ENCODE measurements at regions not wholly inside any gene's neighbourhood (a gene's known extent, or its start where the extent isn't known, plus 50 kb on each side); places are given as distances from the start of the nearest gene placed in this dataset.
"Not testable (repeated sequence)": the region's sequence is repeated elsewhere in the genome, so short reads cannot be mapped to it uniquely, and the experiment has no call there.

GRCh38 chr14:25308244-25308643, 258.3 kb upstream of the STXBP6 start:
- Mint-ChIP-seq H3K4me3 (ENCODE audit: unreplicated experiment) (no peak overlapping the region), H3K4me1 (ENCODE audit: low read depth, unreplicated experiment) (no peaks in the 10 kb centered on the region), H3K27ac (ENCODE audit: unreplicated experiment) (no peak overlapping the region), H3K9me3 (ENCODE audit: unreplicated experiment) (no peaks in the 10 kb centered on the region), H3K27me3 (ENCODE audit: low read depth, unreplicated experiment) (no peaks in the 10 kb centered on the region), H3K36me3 (ENCODE audit: low read depth, unreplicated experiment) (no peaks in the 10 kb centered on the region)
- Histone ChIP-seq H3K27me3 (ENCODE audit: insufficient read depth, low read length) (no peaks in the 10 kb centered on the region), H3K79me2 (ENCODE audit: insufficient read depth, low read length) (no peaks in the 10 kb centered on the region), H4K20me1 (ENCODE audit: insufficient read depth, low read length) (no peaks in the 10 kb centered on the region), H3K4me2 (ENCODE audit: low read length) (no peak overlapping the region), H3K4me3 (ENCODE audit: insufficient read depth, low read depth, low read length) (no peak overlapping the region), H2AFZ (ENCODE audit: low read depth, low read length) (no peak overlapping the region), H3K36me3 (ENCODE audit: insufficient read depth, low read length) (no peaks in the 10 kb centered on the region), H3K4me1 (ENCODE audit: insufficient read depth, low read length) (no peaks in the 10 kb centered on the region), H3K27ac (ENCODE audit: low read depth, low read length) (no peak overlapping the region), H3K9ac (ENCODE audit: low read length) (no peak overlapping the region), H3K9me3 (ENCODE audit: insufficient read depth, low read depth, low read length) (peaks cover 8% of the 10 kb centered on the region)
- FAIRE-seq (no peak), DNase-seq (ENCODE audit: low read depth) (no peak)
- TF ChIP-seq CTCF (IDR thresholded peaks at IDR 0.05; ENCODE audit: insufficient read depth, low read depth, low read length): no peak
- no peak for TF ChIP-seq EZH2 (IDR thresholded peaks at IDR 0.05; ENCODE audit: insufficient read depth, low read length)

GRCh38 chr14:25303934-25304333, 254.0 kb upstream of the STXBP6 start:
- DNase-seq (ENCODE audit: low read depth): no peak
- Histone ChIP-seq H3K4me1 (ENCODE audit: insufficient read depth, low read length) (no peaks in the 10 kb centered on the region), H3K27ac (ENCODE audit: low read depth, low read length) (no peak overlapping the region), H3K4me2 (ENCODE audit: low read length) (no peak overlapping the region), H3K9me3 (ENCODE audit: insufficient read depth, low read depth, low read length) (peaks cover 6% of the 10 kb centered on the region), H2AFZ (ENCODE audit: low read depth, low read length) (no peak overlapping the region), H3K27me3 (ENCODE audit: insufficient read depth, low read length) (no peaks in the 10 kb centered on the region), H3K4me3 (ENCODE audit: insufficient read depth, low read depth, low read length) (no peak overlapping the region), H3K9ac (ENCODE audit: low read length) (no peak overlapping the region), H3K36me3 (ENCODE audit: insufficient read depth, low read length) (no peaks in the 10 kb centered on the region), H3K79me2 (ENCODE audit: insufficient read depth, low read length) (no peaks in the 10 kb centered on the region), H4K20me1 (ENCODE audit: insufficient read depth, low read length) (no peaks in the 10 kb centered on the region)
- FAIRE-seq: no peak
- Mint-ChIP-seq H3K4me1 (ENCODE audit: low read depth, unreplicated experiment) (no peaks in the 10 kb centered on the region), H3K36me3 (ENCODE audit: low read depth, unreplicated experiment) (no peaks in the 10 kb centered on the region), H3K27ac (ENCODE audit: unreplicated experiment) (no peak overlapping the region), H3K4me3 (ENCODE audit: unreplicated experiment) (no peak overlapping the region), H3K27me3 (ENCODE audit: low read depth, unreplicated experiment) (peaks cover 2% of the 10 kb centered on the region), H3K9me3 (ENCODE audit: unreplicated experiment) (no peaks in the 10 kb centered on the region)
- TF ChIP-seq CTCF (IDR thresholded peaks at IDR 0.05; ENCODE audit: insufficient read depth, low read depth, low read length) (no peak), EZH2 (IDR thresholded peaks at IDR 0.05; ENCODE audit: insufficient read depth, low read length) (no peak)

- Histone ChIP-seq H3K4me3 (ENCODE audit: insufficient read depth, low read depth, low read length) (no peak overlapping the region), H3K36me3 (ENCODE audit: insufficient read depth, low read length) (no peaks in the 10 kb centered on the region), H2AFZ (ENCODE audit: low read depth, low read length) (no peak overlapping the region), H3K27me3 (ENCODE audit: insufficient read depth, low read length) (no peaks in the 10 kb centered on the region), H3K9me3 (ENCODE audit: insufficient read depth, low read depth, low read length) (no peaks in the 10 kb centered on the region), H3K79me2 (ENCODE audit: insufficient read depth, low read length) (no peaks in the 10 kb centered on the region), H3K27ac (ENCODE audit: low read depth, low read length) (no peak overlapping the region), H3K9ac (ENCODE audit: low read length) (no peak overlapping the region), H4K20me1 (ENCODE audit: insufficient read depth, low read length) (no peaks in the 10 kb centered on the region), H3K4me1 (ENCODE audit: insufficient read depth, low read length) (no peaks in the 10 kb centered on the region), H3K4me2 (ENCODE audit: low read length) (no peak overlapping the region)
- Mint-ChIP-seq H3K36me3 (ENCODE audit: low read depth, unreplicated experiment) (no peaks in the 10 kb centered on the region), H3K27me3 (ENCODE audit: low read depth, unreplicated experiment) (peaks cover 2% of the 10 kb centered on the region), H3K9me3 (ENCODE audit: unreplicated experiment) (no peaks in the 10 kb centered on the region), H3K27ac (ENCODE audit: unreplicated experiment) (no peak overlapping the region), H3K4me3 (ENCODE audit: unreplicated experiment) (no peak overlapping the region), H3K4me1 (ENCODE audit: low read depth, unreplicated experiment) (no peaks in the 10 kb centered on the region)
- TF ChIP-seq EZH2 (IDR thresholded peaks at IDR 0.05; ENCODE audit: insufficient read depth, low read length) (no peak), CTCF (IDR thresholded peaks at IDR 0.05; ENCODE audit: insufficient read depth, low read depth, low read length) (no peak)
- FAIRE-seq (no peak), DNase-seq (ENCODE audit: low read depth) (no peak)
Measured at GRCh38 chr14:25298238-25298637, 248.3 kb upstream of the STXBP6 start.

GRCh38 chr14:25290154-25290553, 240.2 kb upstream of the STXBP6 start:
- H3K27me3 Mint-ChIP-seq (ENCODE audit: low read depth, unreplicated experiment): not testable (repeated sequence)

More at GRCh38 chr14:25290154-25290553, 240.2 kb upstream of the STXBP6 start:
- not testable (repeated sequence) for H3K4me1 Mint-ChIP-seq (ENCODE audit: low read depth, unreplicated experiment); H3K79me2 ChIP-seq (ENCODE audit: insufficient read depth, low read length); H3K4me3 ChIP-seq (ENCODE audit: insufficient read depth, low read depth, low read length); H3K36me3 ChIP-seq (ENCODE audit: insufficient read depth, low read length); H3K27ac ChIP-seq (ENCODE audit: low read depth, low read length); H3K4me3 Mint-ChIP-seq (ENCODE audit: unreplicated experiment); FAIRE-seq; H4K20me1 ChIP-seq (ENCODE audit: insufficient read depth, low read length); H3K27ac Mint-ChIP-seq (ENCODE audit: unreplicated experiment); H3K36me3 Mint-ChIP-seq (ENCODE audit: low read depth, unreplicated experiment); H3K4me1 ChIP-seq (ENCODE audit: insufficient read depth, low read length); H3K27me3 ChIP-seq (ENCODE audit: insufficient read depth, low read length); H3K4me2 ChIP-seq (ENCODE audit: low read length); H3K9ac ChIP-seq (ENCODE audit: low read length); H3K9me3 ChIP-seq (ENCODE audit: insufficient read depth, low read depth, low read length); DNase-seq (ENCODE audit: low read depth); H2AFZ ChIP-seq (ENCODE audit: low read depth, low read length)
- H3K9me3 Mint-ChIP-seq (ENCODE audit: unreplicated experiment): peaks cover 13% of the 10 kb centered on the region

Measured in astrocyte (in vitro differentiated cells and primary cell).